ENCODE measurements at regions not wholly inside any gene's neighbourhood (a gene's known extent, or its start where the extent isn't known, plus 50 kb on each side); places are given as distances from the start of the nearest gene placed in this dataset.

DNA sequence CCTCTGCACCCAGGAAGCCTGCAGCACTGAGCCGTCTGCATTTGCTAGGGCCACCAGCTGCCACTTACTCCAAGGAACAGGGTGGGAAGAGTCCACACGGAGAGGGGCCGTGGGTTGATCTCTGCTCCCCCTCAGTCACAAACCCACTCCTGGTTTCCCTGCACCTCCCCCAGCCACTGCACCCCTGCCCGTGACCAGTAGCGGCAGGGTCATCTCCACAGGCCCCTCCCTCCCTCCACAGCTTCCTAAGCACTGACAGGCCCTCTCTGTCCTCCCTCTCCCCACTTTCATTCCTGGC lies 75.2 kb downstream of the RBFOX3 start:
- ChIA-PET CTCF (no interaction called here), POLR2A (no interaction called here), RAD21 (ENCODE audit: low non-redundant PET in 1 of 2, low total read pairs in 2 of 2, uncharacterized antibody in 2 of 2, unreplicated experiment in 2 of 2) (no interaction called here)
- Histone ChIP-seq H3K36me3 (ENCODE audit: control insufficient read depth in 1 of 2, insufficient read depth in 2 of 2, low read length in 2 of 2) (no peaks in the 10 kb centered on the region), H3K9ac (ENCODE audit: low read length) (no peak overlapping the region), H2AFZ (ENCODE audit: low read depth, low read length, poor library complexity, severe bottlenecking) (no peak overlapping the region), H3K27me3 (ENCODE audit: insufficient read depth, low read length) (peaks cover 23% of the 10 kb centered on the region; the same call in 1 of the 2 replicates), H3K4me3 (replicated peaks in 1 of 2; ENCODE audit: low read depth in 1 of 2, low read length in 2 of 2) (no peak overlapping the region), H3K9me2 (ENCODE audit: insufficient read depth) (no peaks in the 10 kb centered on the region), H3K4me1 (ENCODE audit: control insufficient read depth in 1 of 2, insufficient read depth in 2 of 2, low read length in 2 of 2) (no peaks in the 10 kb centered on the region), H3K9me3 (ENCODE audit: control insufficient read depth in 1 of 2, insufficient read depth in 1 of 2, low read depth in 1 of 2, low read length in 2 of 2) (no peaks in the 10 kb centered on the region), H3K79me2 (ENCODE audit: insufficient read depth, low read length) (no peaks in the 10 kb centered on the region), H3K27ac (ENCODE audit: low read depth, low read length) (no peak overlapping the region), H3K4me2 (ENCODE audit: low read length) (no peak overlapping the region), H4K20me1 (ENCODE audit: insufficient read depth) (no peaks in the 10 kb centered on the region)
- BruUV-seq (replicated peaks), result no TSS peak
- DNase-seq (ENCODE audit: low read depth, low spot score) (no peak), ATAC-seq (no peak)
- TF ChIP-seq, protein P1, sequence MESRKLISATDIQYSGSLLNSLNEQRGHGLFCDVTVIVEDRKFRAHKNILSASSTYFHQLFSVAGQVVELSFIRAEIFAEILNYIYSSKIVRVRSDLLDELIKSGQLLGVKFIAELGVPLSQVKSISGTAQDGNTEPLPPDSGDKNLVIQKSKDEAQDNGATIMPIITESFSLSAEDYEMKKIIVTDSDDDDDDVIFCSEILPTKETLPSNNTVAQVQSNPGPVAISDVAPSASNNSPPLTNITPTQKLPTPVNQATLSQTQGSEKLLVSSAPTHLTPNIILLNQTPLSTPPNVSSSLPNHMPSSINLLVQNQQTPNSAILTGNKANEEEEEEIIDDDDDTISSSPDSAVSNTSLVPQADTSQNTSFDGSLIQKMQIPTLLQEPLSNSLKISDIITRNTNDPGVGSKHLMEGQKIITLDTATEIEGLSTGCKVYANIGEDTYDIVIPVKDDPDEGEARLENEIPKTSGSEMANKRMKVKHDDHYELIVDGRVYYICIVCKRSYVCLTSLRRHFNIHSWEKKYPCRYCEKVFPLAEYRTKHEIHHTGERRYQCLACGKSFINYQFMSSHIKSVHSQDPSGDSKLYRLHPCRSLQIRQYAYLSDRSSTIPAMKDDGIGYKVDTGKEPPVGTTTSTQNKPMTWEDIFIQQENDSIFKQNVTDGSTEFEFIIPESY (IDR thresholded peaks at IDR 0.05; ENCODE audit: extremely low read depth, insufficient replicate concordance, low read length), result no peak
- TF ChIP-seq JUND (IDR thresholded peaks at IDR 0.05) (no peak), SIN3A (IDR thresholded peaks at IDR 0.05; ENCODE audit: low read depth) (no peak), EGR1 (IDR thresholded peaks at IDR 0.05; ENCODE audit: low read depth) (no peak), ZNF274 (IDR thresholded peaks at IDR 0.05; ENCODE audit: low read depth, low read length) (no peak), CEBPB (IDR thresholded peaks at IDR 0.05; ENCODE audit: low read depth) (no peak), ELF1 (IDR thresholded peaks at IDR 0.05; ENCODE audit: borderline replicate concordance, low read depth) (no peak), POLR2A (IDR thresholded peaks at IDR 0.05; ENCODE audit: borderline replicate concordance, extremely low read depth, insufficient read depth, insufficient read length) (no peak), YY1 (IDR thresholded peaks at IDR 0.05; ENCODE audit: extremely low read depth, insufficient replicate concordance, low read depth, low read length) (no peak), CBX3 (IDR thresholded peaks at IDR 0.05; ENCODE audit: low read depth) (no peak), ZFX (IDR thresholded peaks at IDR 0.05) (no peak), CTCF (IDR thresholded peaks at IDR 0.05 in 2 of 3, conservative IDR thresholded peaks at IDR 0.05 in 1 of 3; ENCODE audit: borderline replicate concordance in 1 of 3, insufficient read depth in 1 of 3, low read depth in 2 of 3, low read length in 2 of 3) (no peak), REST (IDR thresholded peaks at IDR 0.05; ENCODE audit: low read depth) (no peak), POLR2AphosphoS5 (IDR thresholded peaks at IDR 0.05; ENCODE audit: low read depth, low read length) (no peak), SRF (IDR thresholded peaks at IDR 0.05; ENCODE audit: low read depth) (no peak), TCF7L2 (IDR thresholded peaks at IDR 0.05; ENCODE audit: borderline replicate concordance, extremely low read depth, insufficient read depth, insufficient read length) (no peak), MAX (IDR thresholded peaks at IDR 0.05) (no peak), FOSL1 (IDR thresholded peaks at IDR 0.05; ENCODE audit: low read depth) (no peak), EZH2phosphoT487 (IDR thresholded peaks at IDR 0.05; ENCODE audit: borderline replicate concordance) (no peak)
- intact Hi-C loops (cut with micrococcal nuclease), result no loop called here
